H1 (cell line): ENCODE measurements at regions not wholly inside any gene's neighbourhood (a gene's known extent, or its start where the extent isn't known, plus 50 kb on each side); places are given as distances from the start of the nearest gene placed in this dataset.

Source experiments
- CTCF ChIA-PET: fragments of 300-600 bp; sonication (Branson Sonifier 250); formaldehyde crosslinking; loops from one replicate; lab custom pipeline; 2021; ENCODE audit not compliant: partially characterized antibody; lab: Charles Lee
- POLR2A ChIA-PET: fragments of 300-600 bp; sonication (Branson Sonifier 250); formaldehyde crosslinking; loops from one replicate; lab custom pipeline; 2021; ENCODE audit warnings: inconsistent platforms; ENCODE audit not compliant: partially characterized antibody; lab: Charles Lee
- DNase-seq, 2 experiments: peaks; one replicate each; pipeline versions ENCODE4 v3.0.0 to v3.0.0-alpha.2; 2010 to 2022; ENCODE audit warnings: low spot score in 2 of 2, low read depth in 1 of 2, mixed read lengths in 1 of 2
- FAIRE-seq: peaks from 2 replicates; lab custom pipeline; 2011; peaks lifted over from hg19 to GRCh38; lab: Jason Lieb, UNC
- H2AFZ ChIP-seq: 2 replicates; pipeline ENCODE4 v1.8.1; 2012; ENCODE audit warnings: low read length, inconsistent platforms
- H2AK5ac ChIP-seq: 2 replicates; pipeline ENCODE4 v1.6.1; 2013; ENCODE audit warnings: low read depth, low read length
- H2BK120ac ChIP-seq: replicated peaks from 2 replicates; pipeline ENCODE3; 2013; ENCODE audit warnings: low read depth, low read length, inconsistent platforms
- H2BK12ac ChIP-seq: 2 replicates; pipeline ENCODE4 v1.6.1; 2013; ENCODE audit warnings: low read depth, low read length
- H2BK15ac ChIP-seq: 2 replicates; pipeline ENCODE4 v1.6.1; 2013; ENCODE audit warnings: low read length
- H2BK20ac ChIP-seq: 2 replicates; pipeline ENCODE4 v1.6.1; 2013; ENCODE audit warnings: low read length
- H2BK5ac ChIP-seq: 2 replicates; pipeline ENCODE4 v1.6.1; 2013; ENCODE audit warnings: low read depth, low read length
- H3K14ac ChIP-seq: 2 replicates; pipeline ENCODE4 v1.6.1; 2013; ENCODE audit warnings: inconsistent platforms; ENCODE audit not compliant: insufficient read length
- H3K18ac ChIP-seq: 2 replicates; pipeline ENCODE4 v1.6.1; 2013; ENCODE audit warnings: low read length; ENCODE audit errors: extremely low read depth
- H3K23ac ChIP-seq: 2 replicates; pipeline ENCODE4 v1.6.1; 2013; ENCODE audit warnings: inconsistent platforms; ENCODE audit not compliant: insufficient read length
- H3K23me2 ChIP-seq: 2 replicates; pipeline ENCODE4 v1.6.1; 2013; ENCODE audit warnings: low read depth, low read length
- H3K27ac ChIP-seq: 2 replicates; pipeline ENCODE4 v1.6.1; 2011; ENCODE audit warnings: low read depth, low read length, inconsistent platforms
- H3K27me3 ChIP-seq, 4 experiments: replicated peaks in 1 of 4; 1 replicate in 1 of 4; 2 replicates in 3 of 4; pipeline versions ENCODE4 v1.6.1 to v1.8.1; 2011 to 2013; ENCODE audit warnings: low read length in 3 of 4, mild to moderate bottlenecking in 3 of 4, inconsistent platforms in 2 of 4, mixed read lengths in 2 of 4, moderate library complexity in 1 of 4; ENCODE audit not compliant: control insufficient read depth in 3 of 4, insufficient read depth in 3 of 4; ENCODE audit errors: extremely low read depth in 1 of 4
- H3K36me3 ChIP-seq, 4 experiments: 2 replicates each; pipeline versions ENCODE4 v1.6.1 to v1.8.1; 2011 to 2013; ENCODE audit warnings: mild to moderate bottlenecking in 4 of 4, low read length in 3 of 4, moderate library complexity in 2 of 4, control low read depth in 1 of 4, inconsistent platforms in 1 of 4; ENCODE audit not compliant: insufficient read depth in 4 of 4, control insufficient read depth in 2 of 4
- H3K4ac ChIP-seq: replicated peaks from 2 replicates; pipeline ENCODE3; 2013; ENCODE audit warnings: low read length, low read depth, mixed read lengths, inconsistent platforms; ENCODE audit not compliant: insufficient read length
- H3K4me1 ChIP-seq, 4 experiments: replicated peaks in 1 of 4; 1 replicate in 1 of 4; 2 replicates in 3 of 4; pipeline versions ENCODE4 v1.6.1 to v1.8.1; 2011 to 2013; ENCODE audit warnings: low read length in 3 of 4, inconsistent platforms in 2 of 4, mixed read lengths in 1 of 4; ENCODE audit not compliant: insufficient read depth in 4 of 4, control insufficient read depth in 3 of 4
- H3K4me2 ChIP-seq, 2 experiments: 2 replicates each; pipeline versions ENCODE4 v1.6.1 to v1.8.1; 2011 to 2013; ENCODE audit warnings: low read depth in 2 of 2, low read length in 2 of 2, control low read depth in 1 of 2, inconsistent platforms in 1 of 2, mild to moderate bottlenecking in 1 of 2; ENCODE audit not compliant: insufficient read depth in 1 of 2
- H3K4me3 ChIP-seq, 4 experiments: fragments of 200-600, 300-600 bp in 1 of 4; sonication (generic), shearing (Covaris generic), sonication (Bioruptor Twin) in 1 of 4; 2 replicates each; pipeline versions ENCODE4 v1.5.1 to v1.8.1; 2011 to 2016; ENCODE audit warnings: low read length in 4 of 4, low read depth in 3 of 4, control low read depth in 2 of 4, inconsistent platforms in 2 of 4, mild to moderate bottlenecking in 2 of 4, mixed read lengths in 1 of 4, moderate library complexity in 1 of 4; ENCODE audit not compliant: insufficient read depth in 2 of 4; ENCODE audit errors: extremely low read depth in 1 of 4
- H3K56ac ChIP-seq: replicated peaks from 2 replicates; pipeline ENCODE3; 2013; ENCODE audit warnings: low read depth, mild to moderate bottlenecking, mixed read lengths, low read length, inconsistent platforms; ENCODE audit not compliant: insufficient read length
- H3K79me1 ChIP-seq: 2 replicates; pipeline ENCODE4 v1.6.1; 2013; ENCODE audit warnings: low read depth, low read length, control low read depth
- H3K79me2 ChIP-seq, 2 experiments: 2 replicates each; pipeline versions ENCODE4 v1.6.1 to v1.8.1; 2012 to 2013; ENCODE audit warnings: low read length in 2 of 2, mild to moderate bottlenecking in 2 of 2, inconsistent platforms in 1 of 2; ENCODE audit not compliant: insufficient read depth in 2 of 2, control insufficient read depth in 1 of 2
- H3K9ac ChIP-seq, 4 experiments: replicated peaks in 1 of 4; 1 replicate in 1 of 4; 2 replicates in 3 of 4; pipeline versions ENCODE4 v1.6.1 to v1.8.1; 2011 to 2013; ENCODE audit warnings: low read depth in 3 of 4, low read length in 3 of 4, control low read depth in 2 of 4, mild to moderate bottlenecking in 2 of 4, moderate library complexity in 2 of 4, inconsistent platforms in 1 of 4; ENCODE audit errors: extremely low read depth in 1 of 4
- H3K9me3 ChIP-seq, 2 experiments: 2 replicates each; pipeline versions ENCODE4 v1.6.1 to v1.8.1; 2012 to 2013; ENCODE audit warnings: mild to moderate bottlenecking in 2 of 2, moderate library complexity in 2 of 2, control low read depth in 1 of 2, inconsistent platforms in 1 of 2, low read depth in 1 of 2, low read length in 1 of 2, mixed read lengths in 1 of 2; ENCODE audit not compliant: insufficient read depth in 2 of 2
- H4K20me1 ChIP-seq, 2 experiments: replicated peaks in 1 of 2; 2 replicates each; pipeline versions ENCODE3 to v1.8.1; 2011 to 2013; ENCODE audit warnings: inconsistent platforms in 2 of 2, low read length in 2 of 2, mild to moderate bottlenecking in 1 of 2; ENCODE audit not compliant: insufficient read depth in 2 of 2, control insufficient read depth in 1 of 2
- H4K5ac ChIP-seq: 2 replicates; pipeline ENCODE4 v1.6.1; 2013; ENCODE audit warnings: low read length, low read depth, mixed read lengths, inconsistent platforms; ENCODE audit not compliant: insufficient read length
- H4K8ac ChIP-seq: 2 replicates; pipeline ENCODE4 v1.8.0; 2013; ENCODE audit warnings: mild to moderate bottlenecking, moderate library complexity, low read length, inconsistent platforms; ENCODE audit not compliant: insufficient read depth; ENCODE audit errors: extremely low read depth
- H4K91ac ChIP-seq: replicated peaks from 2 replicates; pipeline ENCODE3; 2013; ENCODE audit warnings: low read length, mixed read lengths, inconsistent platforms; ENCODE audit not compliant: insufficient read length
- BCL11A ChIP-seq, 2 experiments: IDR thresholded peaks; one replicate each; pipeline ENCODE4 v1.6.1; 2011; ENCODE audit warnings: low read depth in 2 of 2, low read length in 2 of 2, mild to moderate bottlenecking in 2 of 2
- CREB1 ChIP-seq: IDR thresholded peaks from 2 replicates; pipeline ENCODE4 v1.6.1; 2012; ENCODE audit warnings: inconsistent platforms
- GTF2F1 ChIP-seq: IDR thresholded peaks from 2 replicates; pipeline ENCODE4 v1.6.1; 2012; ENCODE audit warnings: low read depth, low read length, improper control_type of control experiment, borderline replicate concordance
- MAFK ChIP-seq: IDR thresholded peaks from 2 replicates; pipeline ENCODE4 v1.6.1; 2012; ENCODE audit warnings: low read depth, mild to moderate bottlenecking, improper control_type of control experiment, low read length
- POLR2A ChIP-seq, 2 experiments: IDR thresholded peaks; 1 replicate in 1 of 2; 2 replicates in 1 of 2; pipeline ENCODE4 v1.6.1; 2011; ENCODE audit warnings: low read depth in 2 of 2, low read length in 2 of 2, mild to moderate bottlenecking in 2 of 2; ENCODE audit errors: control extremely low read depth in 1 of 2
- POU5F1 ChIP-seq: IDR thresholded peaks from 2 replicates; pipeline ENCODE4 v1.6.1; 2011; ENCODE audit warnings: low read depth, mild to moderate bottlenecking, low read length, moderate library complexity
- RAD21 ChIP-seq, 2 experiments: IDR thresholded peaks in 1 of 2; conservative IDR thresholded peaks in 1 of 2; 2 replicates each; pipeline ENCODE4 v1.6.1; 2011; ENCODE audit warnings: low read depth in 2 of 2, low read length in 2 of 2, improper control_type of control experiment in 1 of 2, inconsistent platforms in 1 of 2, mild to moderate bottlenecking in 1 of 2, moderate library complexity in 1 of 2
- RNF2 ChIP-seq: fragments of 200-900, 300-1000 bp; sonication (generic); IDR thresholded peaks from 2 replicates; pipeline ENCODE4 v1.7.1; 2016; ENCODE audit warnings: borderline replicate concordance, low read depth, mild to moderate bottlenecking, antibody characterized with exemption, low read length; ENCODE audit not compliant: poor library complexity, severe bottlenecking; ENCODE audit errors: missing control alignments
- RXRA ChIP-seq: IDR thresholded peaks from 2 replicates; pipeline ENCODE4 v1.6.1; 2011; ENCODE audit warnings: low read depth, mild to moderate bottlenecking, low read length, moderate library complexity; ENCODE audit not compliant: insufficient read depth
- SP1 ChIP-seq: IDR thresholded peaks from 2 replicates; pipeline ENCODE4 v1.6.1; 2011; ENCODE audit warnings: low read depth, low read length
- TEAD4 ChIP-seq: IDR thresholded peaks from 2 replicates; pipeline ENCODE4 v1.6.1; 2012; ENCODE audit warnings: low read depth, low read length, inconsistent platforms, mixed read lengths
- YY1 ChIP-seq: IDR thresholded peaks from 2 replicates; pipeline ENCODE4 v1.6.1; 2011; ENCODE audit warnings: low read depth, mild to moderate bottlenecking, low read length
- WGBS, 2 experiments: shearing (Covaris generic) in 1 of 2; methylation state at CpG; one replicate each; pipeline versions ENCODE4 v1.1.6 to v1.1.7; 2013 to 2015; ENCODE audit warnings: low lambda C conversion rate in 2 of 2, mixed read lengths in 2 of 2, inconsistent platforms in 1 of 2, low coverage in 1 of 2, missing lambda C conversion rate in 1 of 2; ENCODE audit not compliant: insufficient replicate concordance in 2 of 2, insufficient coverage in 1 of 2, insufficient read length in 1 of 2; ENCODE audit errors: extremely low coverage in 1 of 2, missing lambda C conversion rate in 1 of 2; 5-methylcytosine and 5-hydroxymethylcytosine counted together
- TF ChIP-seq, protein P1 (sequence below), 3 experiments: IDR thresholded peaks; 1 replicate in 2 of 3; 2 replicates in 1 of 3; pipeline versions ENCODE4 v1.5.1 to v1.6.1; 2011; ENCODE audit warnings: low read length in 3 of 3, mild to moderate bottlenecking in 3 of 3, inconsistent platforms in 2 of 3, low read depth in 1 of 3, moderate library complexity in 1 of 3; ENCODE audit not compliant: insufficient read depth in 1 of 3; ENCODE audit errors: control extremely low read depth in 1 of 3

DNA sequence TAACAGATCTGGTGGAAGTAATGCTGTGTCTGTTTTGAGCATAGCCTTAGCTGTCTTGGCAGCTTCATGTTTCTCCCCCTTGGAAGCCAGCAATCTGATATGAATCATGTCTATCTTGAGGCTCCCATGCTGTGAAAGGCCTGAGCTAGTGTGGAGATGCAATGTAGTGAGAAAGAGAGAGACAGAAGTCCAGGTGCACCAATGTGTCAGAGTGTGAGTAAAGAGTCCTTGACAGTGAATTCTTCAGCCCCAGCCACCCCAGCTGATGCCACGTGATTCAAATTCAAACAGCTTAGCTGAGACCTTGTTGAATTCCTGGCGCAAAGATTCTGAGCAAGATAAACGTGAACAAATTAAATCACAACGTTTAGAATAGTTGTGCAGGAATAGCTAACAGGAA, 704.2 kb downstream of the EDEM1 start:
- Histone ChIP-seq H3K4me2 (no peak overlapping the region), H3K9me3 (no peaks in the 10 kb centered on the region), H3K9ac (no peak overlapping the region), H3K27ac (no peak overlapping the region), H2AFZ (no peak overlapping the region), H2BK15ac (no peak overlapping the region), H3K4ac (no peak overlapping the region), H2BK5ac (no peak overlapping the region), H3K23ac (no peak overlapping the region), H3K79me1 (no peaks in the 10 kb centered on the region), H3K4me3 (no peak overlapping the region), H2AK5ac (no peak overlapping the region), H4K8ac (no peak overlapping the region), H3K36me3 (no peaks in the 10 kb centered on the region), H3K56ac (no peak overlapping the region), H2BK20ac (no peak overlapping the region), H3K4me1 (no peaks in the 10 kb centered on the region), H4K91ac (no peak overlapping the region), H3K79me2 (no peaks in the 10 kb centered on the region), H3K18ac (no peak overlapping the region), H4K5ac (no peak overlapping the region), H3K23me2 (no peaks in the 10 kb centered on the region), H2BK12ac (no peak overlapping the region), H3K14ac (no peak overlapping the region), H3K27me3 (no peaks in the 10 kb centered on the region), H4K20me1 (no peaks in the 10 kb centered on the region), H2BK120ac (no peak overlapping the region)
- DNase-seq (no peak), FAIRE-seq (no peak)
- POLR2A ChIA-PET = no interaction called here
- 95% methylated on average over 4 of the region's 4 CpGs; no CpG with 5 or more reads in 1 of the 2 experiments for WGBS, 2 experiments
- CTCF ChIA-PET = interaction anchor here (0.6 kb wide), 1 partner anchor 98 kb away, joined by 3 read pairs; no protein-coding TSS in a partner anchor
- TF ChIP-seq RXRA = no peak
- TF ChIP-seq BCL11A (IDR thresholded peaks at IDR 0.05; ENCODE audit: low read depth in 2 of 2, low read length in 2 of 2) = no peak
- TF ChIP-seq SP1 = no peak
- no peak for TF ChIP-seq TEAD4
- TF ChIP-seq, protein P1, sequence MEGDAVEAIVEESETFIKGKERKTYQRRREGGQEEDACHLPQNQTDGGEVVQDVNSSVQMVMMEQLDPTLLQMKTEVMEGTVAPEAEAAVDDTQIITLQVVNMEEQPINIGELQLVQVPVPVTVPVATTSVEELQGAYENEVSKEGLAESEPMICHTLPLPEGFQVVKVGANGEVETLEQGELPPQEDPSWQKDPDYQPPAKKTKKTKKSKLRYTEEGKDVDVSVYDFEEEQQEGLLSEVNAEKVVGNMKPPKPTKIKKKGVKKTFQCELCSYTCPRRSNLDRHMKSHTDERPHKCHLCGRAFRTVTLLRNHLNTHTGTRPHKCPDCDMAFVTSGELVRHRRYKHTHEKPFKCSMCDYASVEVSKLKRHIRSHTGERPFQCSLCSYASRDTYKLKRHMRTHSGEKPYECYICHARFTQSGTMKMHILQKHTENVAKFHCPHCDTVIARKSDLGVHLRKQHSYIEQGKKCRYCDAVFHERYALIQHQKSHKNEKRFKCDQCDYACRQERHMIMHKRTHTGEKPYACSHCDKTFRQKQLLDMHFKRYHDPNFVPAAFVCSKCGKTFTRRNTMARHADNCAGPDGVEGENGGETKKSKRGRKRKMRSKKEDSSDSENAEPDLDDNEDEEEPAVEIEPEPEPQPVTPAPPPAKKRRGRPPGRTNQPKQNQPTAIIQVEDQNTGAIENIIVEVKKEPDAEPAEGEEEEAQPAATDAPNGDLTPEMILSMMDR (IDR thresholded peaks at IDR 0.05; ENCODE audit: control extremely low read depth in 1 of 3, insufficient read depth in 1 of 3, low read depth in 1 of 3, low read length in 3 of 3) = no peak
- no peak for TF ChIP-seq RAD21 (IDR thresholded peaks at IDR 0.05 in 1 of 2, conservative IDR thresholded peaks at IDR 0.05 in 1 of 2; ENCODE audit: low read depth in 2 of 2, low read length in 2 of 2)
- no peak for TF ChIP-seq YY1
- no peak for TF ChIP-seq POLR2A (IDR thresholded peaks at IDR 0.05; ENCODE audit: control extremely low read depth in 1 of 2, low read depth in 2 of 2, low read length in 2 of 2)
- TF ChIP-seq POU5F1 = no peak
- TF ChIP-seq RNF2 = no peak
- no peak for TF ChIP-seq CREB1
- no peak for TF ChIP-seq GTF2F1
- TF ChIP-seq MAFK = no peak
